ENCODE measurements at regions not wholly inside any gene's neighbourhood (a gene's known extent, or its start where the extent isn't known, plus 50 kb on each side); places are given as distances from the start of the nearest gene placed in this dataset.
A peak's percentile ranks its signal among the peaks of the same experiment; 100 is the strongest.

DNA sequence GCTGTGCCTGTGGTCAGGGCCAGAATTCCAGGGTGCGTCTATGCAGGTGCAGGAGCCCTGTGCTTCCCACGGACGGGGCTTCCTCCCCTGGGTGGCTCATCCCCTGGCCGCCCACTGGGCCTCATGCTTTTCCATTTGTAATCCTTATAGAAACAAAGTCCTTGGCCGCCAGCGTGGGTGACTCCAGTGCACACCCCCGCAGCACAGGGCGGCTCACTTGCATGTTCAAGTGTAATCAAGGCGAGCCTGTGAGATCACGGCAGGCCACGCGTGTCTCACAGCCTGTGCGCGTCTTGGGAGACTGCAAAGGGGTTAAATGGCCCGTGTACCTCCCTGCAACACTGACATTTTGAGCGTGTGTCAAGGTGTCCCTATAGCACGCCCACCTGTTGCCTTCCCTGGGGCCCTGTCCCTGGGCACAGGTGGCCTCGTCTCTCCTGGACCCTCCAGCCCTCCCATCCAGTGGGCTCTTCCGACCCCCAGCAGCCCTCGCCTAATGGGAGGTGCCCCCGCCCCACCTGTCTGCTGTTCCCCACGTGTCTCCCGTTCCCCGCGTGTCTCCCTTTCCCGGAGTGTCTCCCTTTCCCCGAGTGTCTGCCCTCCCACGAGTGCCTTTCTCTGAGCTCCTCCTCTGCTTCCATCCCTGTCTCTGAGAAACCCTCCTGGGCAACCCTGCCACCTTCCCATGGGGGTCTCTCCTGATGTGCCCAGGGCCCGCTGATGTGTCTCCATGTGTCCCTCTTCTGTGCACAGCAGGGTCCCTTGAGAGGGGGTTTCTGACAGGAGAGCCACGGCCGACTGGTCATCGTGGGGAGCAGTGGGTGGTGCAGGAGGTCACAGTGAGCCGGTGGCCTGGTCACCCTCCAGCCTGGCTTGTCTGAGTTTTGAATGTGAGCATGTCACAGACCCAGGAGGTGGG lies 1215.3 kb downstream of the BRD1 start:
- DNase-seq: peak in 1 of 56 donors; percentile 15

GRCh38 chr22:48609279-48609865 lies 1218.3 kb downstream of the BRD1 start:
- DNase-seq: no peak

GRCh38 chr22:48607901-48608662 lies 1219.6 kb downstream of the BRD1 start:
- peak in 3 of 56 donors; percentile 15 to 56 (median 24) for DNase-seq

DNA sequence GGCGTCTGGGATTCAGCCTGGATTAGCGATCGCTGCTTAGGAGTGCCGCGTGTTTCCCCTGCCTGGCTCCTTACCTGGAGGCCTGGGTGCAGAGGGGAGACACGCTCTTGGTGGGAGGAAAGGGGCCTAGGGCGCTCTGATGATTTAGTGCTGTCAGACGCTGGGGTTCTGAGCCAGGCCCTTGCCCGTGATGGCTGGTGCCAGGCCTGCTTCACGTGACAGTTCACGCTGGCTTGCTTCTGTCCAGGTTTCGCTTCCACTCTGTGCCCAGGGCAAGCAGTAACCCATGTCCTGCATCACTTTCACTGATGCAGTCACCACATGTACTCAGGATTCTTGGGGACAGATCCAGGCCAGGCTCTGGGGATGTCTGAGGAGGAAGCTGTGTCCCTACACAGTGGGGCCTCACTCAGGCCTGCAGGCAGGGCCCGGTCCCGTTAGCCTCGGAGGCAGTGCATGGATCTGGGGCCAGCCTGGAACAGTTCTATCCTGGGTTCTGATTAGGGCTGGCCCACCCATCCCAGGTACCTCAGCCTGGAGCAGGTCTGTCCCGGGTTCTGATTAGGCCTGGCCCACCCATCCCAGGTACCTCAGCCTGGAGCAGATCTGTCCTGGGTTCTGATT lies 1220.9 kb downstream of the BRD1 start:
- DNase-seq: peak in 1 of 56 donors; percentile 40

- DNase-seq: no peak
Observed at GRCh38 chr22:48605856-48606481, 1221.7 kb downstream of the BRD1 start.

DNA sequence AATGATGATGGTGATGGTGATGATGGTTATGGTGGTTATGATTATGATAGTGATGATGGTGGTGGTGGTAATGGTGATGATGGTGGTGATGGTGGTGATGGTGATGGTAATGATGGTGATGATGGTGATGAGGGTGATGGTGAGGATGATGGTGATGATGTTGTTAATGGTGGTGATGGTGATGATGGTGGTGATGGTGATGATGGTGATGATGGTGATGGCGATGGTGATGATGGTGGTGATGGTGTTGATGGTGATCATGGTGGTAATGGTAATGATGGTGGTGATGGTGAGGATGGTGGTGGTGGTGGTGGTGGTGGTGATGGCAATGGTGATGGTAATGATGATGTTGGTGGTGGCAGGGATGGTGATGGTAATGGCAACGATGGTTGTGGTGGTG lies 1222.5 kb downstream of the BRD1 start:
- no peak for DNase-seq

DNA sequence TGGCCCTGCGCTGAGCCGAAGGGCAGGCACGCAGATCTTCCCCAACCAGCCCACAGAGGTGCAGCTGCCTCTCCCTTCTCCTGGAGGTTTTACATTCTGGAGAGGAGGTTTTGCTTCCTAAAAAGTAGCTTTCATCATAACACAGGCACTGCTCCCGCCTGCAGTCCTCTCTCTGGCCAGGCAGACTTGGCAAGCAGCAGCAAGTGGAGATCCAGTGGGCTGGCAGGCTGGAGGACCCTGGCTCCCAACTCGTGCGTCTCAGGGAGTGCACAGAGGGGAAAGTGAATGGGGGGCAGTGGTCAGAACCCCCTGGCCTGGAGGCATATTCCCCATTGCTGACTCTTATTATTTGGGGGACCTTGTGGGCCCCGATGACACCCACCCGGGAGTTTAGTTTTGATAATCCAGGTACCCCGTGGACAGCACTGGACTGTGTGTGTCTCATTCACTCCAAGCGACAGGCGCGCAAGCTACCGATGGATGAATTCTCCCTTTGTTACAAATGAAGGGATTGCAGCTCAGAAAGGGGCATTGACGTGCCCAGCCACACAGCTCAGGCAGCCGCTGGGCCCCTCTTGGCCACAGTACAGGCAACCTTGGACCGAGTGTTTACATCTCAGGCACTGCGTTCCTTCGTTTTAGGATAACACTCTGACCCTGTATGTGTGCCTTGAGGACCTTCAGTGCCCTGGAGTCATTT lies 1223.9 kb downstream of the BRD1 start:
- DNase-seq: peak in 23 of 56 donors; percentile 16 to 76 (median 46)

DNA sequence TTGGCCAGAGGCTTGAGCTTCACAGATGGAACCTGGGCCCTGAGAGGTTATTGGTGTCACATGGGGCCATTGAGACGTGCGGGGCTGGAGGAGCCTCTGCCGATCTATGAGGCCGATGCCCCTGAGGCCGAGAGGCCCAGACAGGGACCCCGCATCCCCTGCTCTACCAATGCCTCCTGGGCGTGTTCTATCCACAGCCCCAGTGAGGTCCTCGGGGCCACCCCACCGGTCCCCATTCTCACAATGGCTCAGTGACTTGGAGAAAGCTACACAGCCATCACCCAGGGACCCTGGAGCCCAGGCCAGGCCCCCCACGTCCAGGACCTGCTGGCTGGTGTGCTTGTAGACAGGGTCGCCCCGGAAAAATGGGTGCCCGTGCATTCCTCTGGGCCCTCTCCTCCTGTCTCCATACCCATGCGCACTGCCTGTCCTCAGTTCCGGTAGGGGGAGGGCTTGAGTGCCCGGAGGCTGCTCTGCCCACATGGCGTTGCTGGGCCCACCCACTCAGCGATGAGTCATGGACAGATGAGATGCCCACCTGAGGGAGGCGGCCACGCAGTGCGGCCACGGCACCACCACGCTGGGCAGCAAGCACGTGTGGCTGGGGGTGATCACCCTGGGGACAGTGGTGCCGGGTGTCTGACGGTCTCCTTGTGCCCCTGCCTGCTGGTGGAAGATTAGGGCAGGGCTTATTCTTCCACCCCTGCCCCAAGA lies 1224.7 kb downstream of the BRD1 start:
- peak in 3 of 56 donors; percentile 16 to 44 (median 26) for DNase-seq

DNA sequence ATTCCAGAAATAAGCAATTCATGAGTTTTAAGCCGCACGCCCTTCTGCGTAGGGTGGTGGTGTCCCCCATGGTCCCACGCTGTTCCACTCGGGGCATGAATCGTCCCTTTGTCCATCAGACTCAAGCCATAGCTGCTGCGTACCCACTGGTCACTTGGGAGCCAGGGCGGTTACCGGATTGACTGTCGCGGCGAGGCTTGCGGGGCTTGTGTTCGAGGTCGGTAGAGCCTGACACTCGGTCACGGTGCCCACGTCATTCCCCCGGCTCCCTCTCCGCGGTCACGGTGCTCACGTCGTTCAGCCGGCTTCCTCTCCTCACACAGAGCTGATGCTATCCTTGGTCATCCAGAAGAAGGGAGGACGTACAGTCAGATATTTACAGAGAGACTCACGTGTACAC lies 1227.0 kb downstream of the BRD1 start:
- DNase-seq: peak in 3 of 56 donors; percentile 13 to 18 (median 17)

DNA sequence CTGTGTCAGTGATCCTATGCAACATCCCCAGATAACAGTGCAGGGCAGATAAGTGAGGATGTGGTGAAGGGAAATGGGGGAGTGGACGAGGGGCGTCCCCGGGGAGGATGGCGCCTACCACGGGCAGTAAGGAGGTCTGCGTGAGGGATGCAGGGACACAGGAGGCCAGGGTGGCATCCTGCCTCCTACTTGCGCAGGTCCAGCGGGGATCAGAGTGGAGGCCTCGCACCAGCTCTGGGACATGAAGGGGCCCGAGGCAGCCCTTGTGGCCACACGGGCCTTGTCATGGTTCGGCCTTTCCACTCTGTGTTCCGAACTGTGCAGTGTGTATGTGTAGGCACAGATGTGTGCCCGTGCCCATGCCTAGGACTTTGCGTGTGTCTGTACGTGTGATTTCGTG lies 1227.5 kb downstream of the BRD1 start:
- no peak for DNase-seq

DNA sequence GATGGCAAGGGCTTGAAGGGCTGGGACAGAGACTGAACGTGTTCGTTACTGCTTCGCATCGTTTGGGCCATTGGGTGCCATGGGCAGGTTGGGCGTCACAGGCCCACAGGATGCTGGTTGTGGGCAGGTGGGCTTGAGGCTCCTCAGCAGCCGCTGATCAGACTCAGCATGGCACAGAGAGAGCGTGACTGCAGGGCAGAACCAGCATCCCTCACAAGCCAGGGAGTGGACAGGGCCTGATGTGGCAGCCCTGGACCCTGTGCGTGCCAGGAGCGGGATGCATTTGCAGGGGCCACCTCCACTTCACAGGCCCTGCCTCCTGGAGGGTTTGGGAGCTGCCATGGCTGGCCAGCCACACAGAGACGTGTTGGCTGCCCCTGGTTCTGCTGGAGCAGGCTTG lies 1228.3 kb downstream of the BRD1 start:
- DNase-seq: no peak

DNA sequence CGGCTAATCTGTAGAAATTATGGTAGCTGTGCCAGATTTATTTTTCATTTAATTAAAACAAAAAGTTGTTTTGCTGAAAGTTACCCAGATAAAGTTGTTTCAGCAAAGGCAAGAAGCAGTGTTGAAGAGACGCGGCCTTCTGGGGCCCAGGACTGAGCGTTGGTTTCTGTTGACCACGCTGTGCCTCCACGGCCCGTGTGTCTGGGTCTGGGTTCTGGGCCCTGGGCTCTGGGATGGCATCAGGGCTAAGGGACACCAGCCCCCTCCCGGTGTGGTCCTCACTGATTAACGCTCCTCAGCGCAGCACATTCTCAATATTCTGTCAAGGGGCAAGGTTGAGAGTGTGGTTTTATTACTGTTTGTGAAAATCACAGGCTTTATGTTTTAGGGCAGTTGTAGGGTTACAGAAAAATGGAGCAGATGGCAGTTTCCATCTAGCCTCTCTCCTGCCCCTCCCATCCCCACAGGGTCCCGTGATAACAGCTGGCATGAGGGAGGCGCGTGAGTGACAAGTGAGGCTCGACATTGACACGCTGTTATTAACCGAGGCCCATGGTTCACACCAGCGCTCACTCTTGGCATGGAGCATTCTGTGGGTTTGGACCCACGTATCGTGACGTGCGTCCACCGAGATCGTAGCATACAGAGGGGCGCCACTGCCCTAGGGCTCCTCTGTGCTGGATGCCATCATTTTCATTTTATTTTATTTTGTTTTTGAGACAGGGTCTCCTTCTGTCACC lies 1231.4 kb downstream of the BRD1 start:
- no peak for DNase-seq

GRCh38 chr22:48595511-48595905 lies 1232.2 kb downstream of the BRD1 start:
- no peak for DNase-seq

GRCh38 chr22:48594757-48595510 lies 1232.7 kb downstream of the BRD1 start:
- no peak for DNase-seq

- no peak for DNase-seq
Observed at GRCh38 chr22:48594016-48594756, 1233.5 kb downstream of the BRD1 start.

DNA sequence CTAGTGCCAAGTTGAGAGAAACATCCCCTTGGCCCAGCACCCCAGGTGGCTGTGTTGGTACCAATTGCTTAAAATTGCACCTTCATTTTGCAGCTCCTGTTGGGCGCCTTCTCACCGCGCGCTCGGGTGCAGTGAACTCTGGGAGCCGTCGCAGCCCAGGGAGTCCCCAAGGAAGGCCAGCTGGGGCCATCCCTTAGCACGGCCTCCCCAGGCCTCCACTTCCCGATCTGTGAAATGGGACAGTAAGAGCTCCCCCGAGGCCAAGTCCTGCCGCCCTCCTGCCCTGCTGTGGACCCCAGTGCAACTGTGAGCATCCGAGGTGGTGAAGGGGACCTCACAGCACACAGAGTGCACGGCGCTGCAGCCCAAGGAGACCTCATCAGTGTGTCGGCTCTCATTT lies 1234.1 kb downstream of the BRD1 start:
- no peak for DNase-seq

- DNase-seq: no peak
Observed at GRCh38 chr22:48592931-48593330, 1234.7 kb downstream of the BRD1 start.

All from amygdala (tissue), 56 donors.